Effector CD4-positive, alpha-beta T cell (primary cell): ENCODE measurements at regions not wholly inside any gene's neighbourhood (a gene's known extent, or its start where the extent isn't known, plus 50 kb on each side); places are given as distances from the start of the nearest gene placed in this dataset.
"Not testable (repeated sequence)": the region's sequence is repeated elsewhere in the genome, so short reads cannot be mapped to it uniquely, and the experiment has no call there.

Source experiments
- DNase-seq: peaks from one replicate; pipeline ENCODE4 v3.0.0-alpha.2; 2020

DNA sequence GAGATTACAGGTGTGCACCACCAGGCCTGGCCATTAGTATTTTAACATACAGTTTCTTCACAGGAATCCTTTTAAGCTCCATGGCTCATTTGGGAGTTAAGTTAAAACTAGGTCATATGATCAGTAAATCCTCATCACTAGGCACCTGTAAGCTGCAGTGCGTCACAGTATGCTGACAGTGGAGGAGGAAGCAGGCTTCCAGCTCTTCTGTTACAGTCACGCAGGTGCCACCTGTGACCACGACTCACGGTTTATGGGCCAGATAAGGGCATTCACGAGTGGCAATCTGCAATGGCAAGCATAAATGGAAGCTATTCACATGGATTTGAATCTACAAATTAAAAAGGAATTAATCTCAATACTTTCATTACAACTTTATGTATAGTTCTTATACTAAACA, 129.4 kb upstream of the BCOR start:
- no peak for DNase-seq

DNA sequence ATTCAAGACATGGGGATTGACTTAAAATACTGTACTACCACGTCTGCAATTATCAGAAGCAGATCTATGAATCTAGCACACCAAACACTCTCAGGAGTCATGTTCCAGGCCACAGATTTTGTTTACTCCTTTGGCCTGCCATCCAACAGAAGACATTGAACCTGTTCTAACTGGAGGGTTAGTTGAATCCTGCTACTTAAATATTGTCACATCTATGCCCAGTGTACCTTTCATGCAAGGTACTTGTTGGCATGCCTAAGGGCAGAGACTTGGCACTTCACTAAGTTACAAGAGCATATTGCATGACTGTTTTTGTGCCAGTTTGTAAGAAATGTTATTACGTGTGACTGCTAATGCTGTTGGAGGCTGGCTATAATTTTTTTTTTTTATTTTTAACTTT, 126.9 kb upstream of the BCOR start:
- no peak for DNase-seq

DNA sequence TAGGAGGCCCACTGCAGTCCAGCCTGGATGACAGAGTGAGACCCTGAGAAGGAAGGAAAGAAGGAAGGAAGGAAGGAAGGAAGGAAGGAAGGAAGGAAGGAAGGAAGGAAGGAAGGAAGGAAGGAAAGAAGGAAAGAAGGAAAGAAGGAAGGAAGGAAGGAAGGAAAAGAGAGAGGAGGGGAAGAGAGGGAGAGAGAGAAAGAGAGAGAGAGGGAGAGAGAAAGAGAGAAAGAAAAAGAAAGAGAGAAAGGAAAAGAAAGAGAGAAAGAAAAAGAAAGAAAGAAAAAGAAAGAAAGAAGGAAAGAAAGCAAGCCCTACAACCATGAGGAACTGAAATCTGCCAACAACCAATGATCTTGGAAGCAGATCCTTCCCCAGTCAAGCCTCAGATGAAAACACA, 124.9 kb upstream of the BCOR start:
- DNase-seq: not testable (repeated sequence)

DNA sequence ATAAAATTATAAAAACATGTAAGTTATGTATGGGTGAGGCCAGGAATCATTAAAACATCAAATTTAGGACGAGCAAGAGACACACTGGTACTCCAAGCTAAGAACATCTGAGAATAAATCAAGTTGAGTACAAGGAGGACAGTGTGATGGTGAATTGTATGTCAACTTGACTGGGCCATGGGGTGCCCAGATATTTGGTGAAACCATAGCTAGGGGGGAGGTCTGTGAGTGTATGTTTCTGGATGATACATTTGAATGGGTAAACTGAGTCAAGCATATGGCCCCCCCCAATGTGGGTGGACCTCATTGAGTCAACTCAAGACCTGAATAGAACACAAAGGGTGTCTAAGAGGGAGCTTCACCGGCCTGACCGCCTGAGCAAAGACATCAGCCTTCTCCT, 115.3 kb upstream of the BCOR start:
- DNase-seq: no peak

DNA sequence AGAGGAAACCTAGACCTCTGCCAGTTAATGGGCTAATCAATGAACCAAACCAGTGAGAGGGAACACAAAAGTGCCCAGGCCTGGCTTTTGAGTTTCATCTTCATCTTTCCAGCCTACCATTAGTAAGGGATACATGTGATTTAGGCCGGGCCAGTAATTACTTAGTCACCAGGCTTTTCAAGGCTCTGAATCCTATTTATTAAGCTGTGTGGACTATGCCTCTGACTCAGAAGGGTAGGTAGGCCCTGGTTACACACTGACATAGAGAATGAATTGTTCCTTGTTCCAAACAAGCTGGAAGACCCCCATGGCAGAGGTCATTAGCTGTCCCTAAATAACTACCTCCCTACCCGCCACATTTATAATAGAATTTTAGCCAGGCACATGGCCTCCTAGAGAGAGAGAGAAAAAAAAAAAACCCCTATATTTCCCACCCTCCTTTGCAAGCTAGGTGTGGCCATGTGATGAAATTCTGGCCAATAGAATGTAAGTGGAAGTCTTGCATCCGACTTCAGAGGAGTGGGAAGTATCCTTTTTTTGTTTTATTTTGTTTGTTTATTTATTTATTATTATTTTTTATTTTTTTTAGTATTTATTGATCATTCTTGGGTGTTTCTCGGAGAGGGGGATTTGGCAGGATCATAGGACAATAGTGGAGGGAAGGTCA, 112.3 kb upstream of the BCOR start:
- DNase-seq: no peak

DNA sequence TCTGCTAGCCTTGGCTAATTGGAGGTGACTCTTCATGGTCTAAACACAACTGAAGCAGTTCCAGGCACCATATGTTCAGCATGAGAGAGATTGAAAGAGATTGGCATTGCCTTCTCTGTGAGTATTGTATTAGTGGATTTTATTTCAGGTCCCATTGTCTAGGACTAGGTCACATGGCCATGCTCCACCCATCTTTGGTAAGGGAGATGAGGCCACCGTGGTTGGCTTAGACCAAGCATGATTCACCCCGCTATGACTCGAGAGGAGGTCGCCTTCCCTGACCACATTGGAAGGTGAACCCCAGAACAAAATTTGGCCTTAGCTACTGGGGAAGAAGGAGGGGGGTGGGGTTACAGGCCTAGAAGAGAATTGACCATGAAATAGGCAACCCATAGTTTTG, 109.9 kb upstream of the BCOR start:
- DNase-seq: no peak

DNA sequence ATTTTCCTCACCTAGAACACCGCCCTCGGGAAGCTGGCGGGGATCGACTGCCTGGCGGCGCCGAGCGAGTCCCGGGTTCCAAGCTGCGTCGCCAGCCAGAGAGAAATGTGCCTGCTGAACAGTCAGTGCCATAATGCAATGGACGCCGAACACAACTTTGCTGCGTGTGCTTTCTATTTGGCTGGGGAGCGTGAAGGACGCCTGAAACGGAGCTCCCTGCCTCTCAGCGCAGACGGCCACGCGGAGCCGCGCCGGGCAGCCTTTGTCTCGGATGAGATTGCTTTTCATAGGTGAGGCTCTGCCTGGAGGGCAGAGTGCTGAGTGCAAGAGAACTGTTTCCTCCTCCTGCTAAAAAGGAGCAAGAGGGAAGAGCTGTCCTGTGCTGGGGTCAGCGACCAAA, 107.7 kb upstream of the BCOR start:
- DNase-seq: no peak

DNA sequence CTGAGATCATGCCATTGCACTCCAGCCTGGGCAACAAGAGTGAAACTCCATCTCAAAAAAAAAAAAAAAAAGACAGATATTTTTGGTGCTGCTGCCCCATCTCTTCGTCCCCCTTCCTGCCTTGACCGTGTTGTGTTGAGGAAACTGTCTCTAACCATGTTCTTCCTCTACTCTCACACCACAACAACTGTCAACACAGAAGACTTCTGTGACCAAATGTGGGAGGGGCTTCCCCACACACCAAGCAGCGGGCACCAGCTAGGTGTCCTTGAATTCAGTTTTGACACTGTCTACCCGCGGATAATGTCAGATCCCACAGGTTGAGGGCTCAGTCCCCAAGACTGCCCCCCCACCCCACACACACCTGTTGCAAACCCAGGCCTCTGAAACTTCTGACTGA, 104.7 kb upstream of the BCOR start:
- no peak for DNase-seq

DNA sequence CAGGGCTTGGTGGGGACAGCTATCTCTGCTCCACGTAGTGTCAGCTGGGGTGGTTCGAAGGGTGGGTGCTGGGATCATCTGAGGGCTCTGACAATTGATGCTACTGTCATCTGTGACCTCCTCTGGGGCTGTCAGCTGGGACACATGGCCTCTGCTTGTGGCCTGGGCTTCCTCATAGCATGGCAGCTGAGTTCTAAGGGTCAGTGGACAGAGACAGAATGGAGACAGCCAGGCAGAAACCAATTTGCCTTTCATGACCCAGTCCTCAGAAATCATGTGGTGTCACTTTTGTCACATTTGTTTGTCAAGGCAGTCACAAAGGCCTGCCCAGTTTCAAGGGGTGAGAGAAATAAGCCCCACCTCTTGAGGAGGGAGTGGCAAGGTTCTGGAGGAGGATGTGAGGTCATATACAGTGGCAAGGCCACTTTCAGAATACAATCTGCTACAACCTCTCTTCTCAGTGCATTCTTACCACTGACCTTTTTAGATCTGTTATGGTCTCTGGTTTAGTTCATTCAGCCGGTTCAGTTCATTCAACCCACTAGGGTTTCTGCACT, 103.6 kb upstream of the BCOR start:
- no peak for DNase-seq

DNA sequence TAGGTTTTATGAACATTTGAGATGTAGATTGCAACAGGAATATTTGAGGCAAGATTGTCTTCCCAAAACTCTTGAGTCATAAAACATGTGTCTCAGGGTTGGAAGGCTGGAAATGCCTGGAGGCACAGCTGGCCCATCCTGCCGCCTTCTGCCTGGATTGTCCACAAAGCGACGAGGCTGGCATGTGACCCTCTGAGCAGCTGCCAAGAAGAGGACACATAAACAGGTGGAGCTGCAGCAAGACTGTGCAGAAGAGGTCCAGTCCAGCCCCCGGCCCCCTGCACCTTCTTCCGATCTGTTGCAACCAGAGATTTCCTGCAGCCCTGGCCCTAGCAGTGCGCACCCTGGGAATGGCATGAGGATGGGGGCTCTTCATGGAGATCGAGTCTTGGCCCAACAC, 101.9 kb upstream of the BCOR start:
- DNase-seq: no peak

DNA sequence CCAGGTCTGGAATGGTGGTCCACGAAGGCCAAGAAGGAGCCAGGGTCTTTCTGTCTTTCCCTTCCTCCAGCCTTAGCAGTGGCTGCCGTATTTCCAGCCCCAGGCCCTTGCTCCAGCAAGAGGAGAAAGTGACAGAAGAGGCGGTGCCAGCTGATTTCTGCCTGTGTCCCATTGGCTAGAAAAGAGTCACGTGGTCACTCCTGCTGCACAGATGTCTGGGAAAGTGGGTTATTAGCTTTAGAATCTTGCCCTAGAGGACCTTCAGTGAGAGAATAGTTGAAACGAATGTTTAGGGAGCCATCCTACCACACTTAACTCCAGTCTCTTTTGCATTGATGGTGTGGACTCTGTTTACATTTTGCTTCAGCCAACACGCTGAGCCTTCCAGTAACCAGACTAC, 99.3 kb upstream of the BCOR start:
- DNase-seq: no peak

DNA sequence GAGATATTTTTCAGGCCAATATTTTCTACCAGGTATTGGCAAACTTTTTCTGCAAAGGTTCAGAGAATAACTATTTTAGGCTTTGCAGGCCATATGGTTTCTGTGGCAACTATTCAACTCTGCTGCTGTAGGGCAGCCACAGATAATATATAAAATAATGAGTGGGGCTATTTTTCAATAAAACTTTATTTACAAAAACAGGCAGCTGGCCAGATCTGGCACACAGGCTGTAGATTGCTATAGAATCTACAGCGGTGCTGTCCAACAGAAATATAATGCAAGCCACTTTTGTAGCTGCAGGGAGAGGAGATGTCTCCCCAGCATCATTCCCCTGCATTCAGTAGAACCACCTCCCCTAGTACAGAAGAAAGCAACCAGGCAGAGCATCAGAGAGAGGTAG, 97.6 kb upstream of the BCOR start:
- no peak for DNase-seq

DNA sequence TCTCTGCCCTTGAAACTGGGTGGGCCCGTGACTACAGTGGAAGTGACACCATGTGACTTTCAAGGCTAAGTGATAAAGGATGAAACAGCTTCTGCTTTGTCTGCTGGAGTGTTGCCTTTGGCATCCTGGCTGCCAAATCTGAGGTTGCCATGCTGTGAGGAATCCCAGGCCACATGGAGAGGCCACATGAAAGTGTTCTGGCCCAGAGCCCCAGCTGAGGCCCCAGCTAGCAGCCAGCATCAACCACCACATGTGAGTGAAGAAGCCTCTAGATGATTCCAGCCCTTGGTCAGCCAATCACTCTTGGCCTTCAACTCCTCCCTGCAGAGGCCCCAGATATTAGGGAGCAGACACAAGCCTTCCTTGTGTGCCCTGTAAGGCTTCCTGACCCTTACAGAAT, 94.4 kb upstream of the BCOR start:
- no peak for DNase-seq

DNA sequence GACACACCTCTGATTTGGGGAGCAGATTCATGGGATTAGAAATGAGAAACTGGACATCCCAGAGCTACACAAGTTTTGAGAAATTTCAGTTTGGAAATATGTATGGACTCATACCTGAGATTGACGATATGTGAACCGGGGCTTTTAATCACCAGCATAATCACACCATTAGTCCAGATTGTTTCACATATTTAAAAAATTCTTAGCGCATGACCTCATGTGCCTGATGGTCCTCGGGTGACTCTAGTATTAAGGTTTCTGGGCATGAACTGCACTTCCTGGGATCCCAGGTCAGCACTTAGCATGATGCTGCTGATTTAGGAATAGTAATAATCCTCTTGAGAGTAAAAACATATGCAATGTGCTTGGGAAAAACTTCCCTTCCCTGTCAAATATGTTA, 91.9 kb upstream of the BCOR start:
- no peak for DNase-seq

DNA sequence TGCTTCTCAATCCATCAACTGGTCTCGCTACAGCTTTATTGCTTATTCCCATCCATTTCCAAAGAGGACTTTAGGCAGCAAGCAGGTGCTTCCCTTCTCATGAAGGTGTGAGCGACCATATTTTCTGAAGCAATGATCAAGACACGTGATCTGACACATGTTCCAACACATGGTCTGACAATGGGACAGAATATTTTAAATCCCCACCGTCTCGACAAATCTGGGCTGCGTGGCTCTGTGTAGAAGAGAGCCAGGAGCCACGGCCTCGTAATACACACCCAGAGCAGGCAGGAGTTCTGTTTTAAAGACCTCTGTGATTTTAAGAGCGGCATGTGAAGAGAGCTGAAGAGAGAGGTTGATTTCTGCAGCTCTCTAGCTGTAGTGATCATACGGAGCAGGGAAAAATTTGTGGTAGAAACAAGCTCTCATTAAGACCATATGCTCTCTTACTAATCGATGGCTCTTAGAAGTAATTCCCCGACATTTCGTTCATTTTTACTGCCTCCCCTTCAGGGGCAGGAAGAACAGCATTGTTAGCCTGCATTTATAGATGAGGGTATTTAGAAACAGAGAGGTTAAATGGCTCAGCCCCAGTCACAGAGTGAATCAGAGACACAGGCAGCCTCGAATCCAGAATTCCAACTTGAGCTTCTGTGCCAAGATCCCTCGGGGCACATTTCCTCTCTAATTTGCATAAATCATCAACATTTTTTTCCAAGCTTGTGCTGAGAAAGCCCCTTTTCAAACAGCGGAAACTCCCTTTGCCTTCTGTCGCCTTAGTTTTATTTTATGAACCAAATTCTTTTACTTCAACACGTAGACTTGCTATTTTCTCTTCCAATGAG, 91.0 kb upstream of the BCOR start:
- no peak for DNase-seq

DNA sequence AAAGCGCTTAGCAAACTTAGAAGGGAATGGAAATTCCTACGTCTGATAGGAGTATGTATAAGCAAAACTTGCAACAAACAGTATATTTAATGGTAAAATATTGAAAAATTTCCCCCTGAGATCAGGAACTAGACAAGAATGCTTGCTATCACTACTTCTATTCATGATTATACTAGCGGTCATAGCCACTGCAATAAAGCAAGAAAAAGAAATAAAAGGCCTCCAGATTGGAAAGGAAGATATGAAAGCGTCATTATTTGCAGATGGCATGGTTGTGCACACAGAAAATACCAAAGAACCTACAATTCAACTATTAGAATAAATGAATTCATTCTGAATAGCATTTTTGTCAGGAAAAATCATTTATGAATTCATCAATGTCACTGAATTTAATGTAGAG, 87.2 kb upstream of the BCOR start:
- no peak for DNase-seq

DNA sequence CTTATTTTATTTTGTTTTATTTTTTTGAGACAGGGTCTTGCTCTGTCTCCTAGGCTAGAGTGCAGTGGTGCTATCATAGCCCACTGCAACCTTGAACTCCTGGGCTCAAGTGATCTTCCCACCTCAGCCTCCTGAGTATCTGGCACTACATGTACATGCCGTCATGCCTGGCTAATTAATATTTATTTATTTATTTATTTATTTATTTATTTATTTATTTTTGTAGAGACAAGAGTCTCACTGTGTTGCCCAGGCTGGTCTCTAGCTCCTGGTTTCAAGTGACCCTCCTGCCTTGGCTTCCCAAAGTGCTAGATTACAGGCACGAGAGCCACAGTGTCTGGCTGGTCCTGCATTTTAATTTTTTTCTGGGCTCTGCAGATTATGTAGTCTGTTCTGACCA, 84.9 kb upstream of the BCOR start:
- DNase-seq: no peak

DNA sequence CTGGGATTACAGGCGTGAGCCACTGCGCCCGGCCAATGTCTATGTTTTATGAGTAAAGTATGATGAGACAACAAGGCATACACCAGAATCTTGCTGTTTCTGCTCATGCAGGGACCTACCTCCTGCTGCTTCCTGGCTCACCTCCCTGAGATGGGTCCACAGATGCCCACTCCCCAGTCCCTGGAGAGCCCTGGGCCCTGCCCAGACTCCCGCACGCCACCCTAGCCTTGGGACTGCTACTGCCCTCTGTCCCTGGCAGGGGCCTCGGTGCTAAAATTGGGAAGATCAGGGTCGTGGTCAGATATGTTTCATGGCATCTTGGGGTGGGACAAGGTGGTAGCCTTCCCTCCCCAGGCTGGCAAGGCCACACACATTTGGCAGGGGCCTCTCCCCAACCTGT, 84.3 kb upstream of the BCOR start:
- DNase-seq: no peak

DNA sequence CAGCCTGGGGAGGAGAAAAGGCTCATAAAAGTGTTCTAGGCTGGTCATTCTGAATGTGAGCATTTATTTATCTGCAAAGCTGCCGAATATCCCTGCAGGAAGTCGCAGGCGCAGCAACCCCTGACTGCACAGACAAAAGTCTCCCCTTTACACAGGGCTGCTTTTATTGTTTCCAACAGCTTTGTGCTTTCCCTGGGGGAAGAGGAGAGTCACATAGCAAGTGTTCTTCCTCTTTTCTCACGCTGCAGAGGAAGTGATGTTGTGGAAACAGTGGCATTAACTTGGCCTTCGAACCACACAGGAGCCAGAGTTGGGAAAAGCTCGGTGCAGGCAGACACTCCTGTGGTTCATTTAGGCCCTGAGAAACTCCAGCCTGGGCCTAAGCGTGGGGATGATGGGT, 81.5 kb upstream of the BCOR start:
- no peak for DNase-seq

DNA sequence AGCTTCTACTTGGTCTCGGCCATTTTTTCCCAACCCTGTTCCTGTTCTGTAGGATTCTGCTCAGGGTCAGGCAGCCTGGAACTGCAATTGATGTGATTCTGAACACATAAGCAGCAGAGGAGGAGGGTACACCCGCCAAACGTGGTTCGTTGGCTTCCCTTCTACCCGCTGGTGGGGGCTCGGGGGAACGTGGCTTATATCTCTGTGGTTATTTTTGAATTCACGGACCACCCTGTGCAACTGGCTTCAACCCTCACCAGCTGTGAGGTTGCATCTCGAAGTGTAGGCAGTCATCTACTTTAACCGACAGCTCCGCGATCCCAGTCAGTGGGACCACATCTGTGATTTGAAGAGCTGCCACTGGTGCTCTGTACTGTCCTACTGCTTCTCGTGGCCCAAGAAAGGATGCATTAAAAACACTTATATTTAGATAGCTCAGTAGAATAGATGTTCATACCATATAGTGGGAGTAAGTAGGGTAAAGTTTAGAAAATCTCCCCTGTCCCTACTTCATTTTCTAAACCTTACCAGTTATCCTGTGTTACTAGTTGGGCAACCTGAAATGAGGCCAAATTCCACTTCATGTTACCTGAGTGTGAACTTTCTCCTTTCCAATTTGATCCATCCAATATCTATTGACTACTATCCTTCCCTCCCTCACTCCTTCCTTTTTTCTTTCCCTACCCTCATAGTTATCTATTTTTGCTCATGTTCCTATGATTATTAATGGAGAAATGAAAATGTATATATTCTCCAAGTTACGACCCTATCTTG, 80.4 kb upstream of the BCOR start:
- DNase-seq: no peak

DNA sequence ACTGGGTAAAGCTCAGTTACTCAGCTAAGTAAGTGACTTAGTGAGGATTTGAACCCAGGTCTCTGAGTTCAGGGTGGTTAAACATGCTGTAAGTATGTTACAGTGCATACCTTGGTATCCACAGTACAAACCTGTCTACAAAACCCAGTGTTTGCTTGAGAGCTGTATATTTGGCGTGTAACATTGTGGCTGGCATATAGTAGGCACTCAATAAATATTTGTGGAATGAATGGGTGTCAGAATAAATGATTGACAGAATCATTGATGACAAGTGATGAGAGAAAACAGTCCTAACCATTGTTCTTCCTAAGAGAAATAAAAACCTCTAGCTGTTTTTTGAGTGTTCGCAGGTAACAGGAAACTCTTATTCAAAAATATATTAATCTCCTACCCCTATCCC, 79.7 kb upstream of the BCOR start:
- DNase-seq: no peak

DNA sequence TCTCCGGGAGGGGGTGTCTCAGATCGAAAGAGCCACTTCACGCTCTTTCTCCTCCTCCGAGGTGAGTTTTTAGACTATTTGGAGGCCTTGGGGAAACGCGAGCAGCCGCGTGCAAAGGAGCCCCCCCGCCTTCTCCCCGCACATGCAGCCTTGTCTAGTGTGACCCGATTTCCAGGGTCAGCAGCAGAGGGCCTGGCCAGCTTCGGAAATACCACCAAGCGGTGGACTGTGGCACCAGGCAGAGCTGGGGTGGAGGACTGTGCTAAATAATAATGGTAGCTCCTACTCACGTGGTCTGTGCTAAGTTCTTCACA, 79.3 kb upstream of the BCOR start:
- no peak for DNase-seq

DNA sequence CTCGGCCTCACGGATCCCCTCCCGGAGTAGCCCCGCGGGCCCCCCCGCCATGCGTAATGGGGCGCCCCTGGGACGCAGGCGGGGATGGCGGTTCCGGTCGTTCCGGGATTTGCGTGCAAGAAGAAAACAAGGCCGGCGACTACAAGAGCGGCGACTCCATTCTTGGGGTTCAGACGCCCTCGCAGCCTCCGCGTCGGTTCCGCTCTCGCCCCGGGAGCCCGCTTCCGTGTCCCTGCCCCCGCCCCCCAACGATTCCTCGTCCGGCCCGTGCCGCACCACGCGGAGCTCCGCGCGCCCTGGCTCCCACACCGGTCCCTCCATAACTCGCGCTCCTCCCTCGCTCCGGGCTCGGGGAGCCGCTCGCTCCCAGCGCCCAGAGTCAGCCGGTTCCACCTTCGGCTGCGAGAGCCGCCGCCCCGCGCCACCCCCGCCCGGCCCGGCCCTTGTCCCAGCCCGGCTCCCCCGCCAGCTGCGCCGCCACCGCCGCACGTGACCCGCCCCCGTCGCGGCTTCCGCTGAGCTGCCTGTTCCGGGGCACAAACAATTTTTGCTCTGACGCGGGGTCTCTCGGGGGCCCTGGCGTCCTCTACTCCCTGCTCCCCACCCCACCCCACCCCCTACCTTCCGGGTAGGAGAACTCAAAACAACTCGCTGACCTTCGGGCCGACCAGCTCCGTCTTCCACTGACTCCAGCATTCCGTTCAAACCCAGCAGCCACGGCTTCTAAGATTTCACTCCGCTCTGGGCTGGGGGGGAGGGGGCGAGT, 78.8 kb upstream of the BCOR start:
- peak; percentile 65 for DNase-seq
